Stomach (tissue), 4 donors: ENCODE measurements at regions not wholly inside any gene's neighbourhood (a gene's known extent, or its start where the extent isn't known, plus 50 kb on each side); places are given as distances from the start of the nearest gene placed in this dataset.

Experiments used
- EP300 ChIP-seq: sonication (generic); formaldehyde crosslinking; IDR thresholded peaks from one replicate; pipeline ENCODE4 v1.6.1; 2017; ENCODE audit warnings: antibody characterized with exemption
- POLR2A ChIP-seq, 4 donors: fragments of 450-650 bp; IDR thresholded peaks; one replicate each; pipeline ENCODE4 v1.6.1; 2016; ENCODE audit warnings: antibody characterized with exemption in 4 of 4, control low read depth in 2 of 4, mild to moderate bottlenecking in 1 of 4, moderate library complexity in 1 of 4
- TF ChIP-seq, protein P1 (sequence below), 7 experiments: fragments of 450-650 bp in 4 of 7; fragments of 200-600 bp in 3 of 7; sonication (generic) in 3 of 7; IDR thresholded peaks; one replicate each; pipeline ENCODE4 v1.5.1; 2016 to 2019; ENCODE audit warnings: antibody characterized with exemption in 7 of 7, control low read depth in 2 of 7, mild to moderate bottlenecking in 1 of 7

DNA sequence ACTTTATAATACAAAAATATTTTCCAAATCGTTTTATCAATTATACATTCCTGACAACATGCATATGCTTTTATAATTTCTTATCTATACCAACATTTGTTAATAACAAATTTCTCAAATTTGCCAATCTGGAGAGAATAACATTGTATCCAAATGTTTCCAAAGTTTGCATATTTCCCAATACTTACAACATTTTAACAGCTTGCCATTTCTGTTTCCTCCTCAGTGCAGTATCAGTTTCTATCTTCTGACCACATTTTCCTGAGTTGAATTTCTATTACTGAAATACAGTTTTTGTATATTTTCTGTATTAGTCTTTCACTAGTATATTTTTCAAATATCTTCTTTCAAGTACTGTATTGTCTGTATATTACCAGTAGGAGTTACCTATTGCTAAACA, 1594.3 kb downstream of the PLA2G4A start:
- TF ChIP-seq POLR2A (IDR thresholded peaks at IDR 0.05) (no peak), EP300 (no peak)
- TF ChIP-seq, protein P1, sequence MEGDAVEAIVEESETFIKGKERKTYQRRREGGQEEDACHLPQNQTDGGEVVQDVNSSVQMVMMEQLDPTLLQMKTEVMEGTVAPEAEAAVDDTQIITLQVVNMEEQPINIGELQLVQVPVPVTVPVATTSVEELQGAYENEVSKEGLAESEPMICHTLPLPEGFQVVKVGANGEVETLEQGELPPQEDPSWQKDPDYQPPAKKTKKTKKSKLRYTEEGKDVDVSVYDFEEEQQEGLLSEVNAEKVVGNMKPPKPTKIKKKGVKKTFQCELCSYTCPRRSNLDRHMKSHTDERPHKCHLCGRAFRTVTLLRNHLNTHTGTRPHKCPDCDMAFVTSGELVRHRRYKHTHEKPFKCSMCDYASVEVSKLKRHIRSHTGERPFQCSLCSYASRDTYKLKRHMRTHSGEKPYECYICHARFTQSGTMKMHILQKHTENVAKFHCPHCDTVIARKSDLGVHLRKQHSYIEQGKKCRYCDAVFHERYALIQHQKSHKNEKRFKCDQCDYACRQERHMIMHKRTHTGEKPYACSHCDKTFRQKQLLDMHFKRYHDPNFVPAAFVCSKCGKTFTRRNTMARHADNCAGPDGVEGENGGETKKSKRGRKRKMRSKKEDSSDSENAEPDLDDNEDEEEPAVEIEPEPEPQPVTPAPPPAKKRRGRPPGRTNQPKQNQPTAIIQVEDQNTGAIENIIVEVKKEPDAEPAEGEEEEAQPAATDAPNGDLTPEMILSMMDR (IDR thresholded peaks at IDR 0.05) = no peak
